ENCODE measurements at regions not wholly inside any gene's neighbourhood (a gene's known extent, or its start where the extent isn't known, plus 50 kb on each side); places are given as distances from the start of the nearest gene placed in this dataset.

GRCh38 chr20:50344232-50345071, 153.8 kb downstream of the CEBPB start:
- TF ChIP-seq TAF1 (IDR thresholded peaks at IDR 0.05; ENCODE audit: borderline replicate concordance, low read depth, low read length), result no peak
- TF ChIP-seq POLR2A (IDR thresholded peaks at IDR 0.05; ENCODE audit: low read depth, low read length), result no peak
- no peak for TF ChIP-seq POLR2AphosphoS5 (IDR thresholded peaks at IDR 0.05; ENCODE audit: low read depth, low read length)
- no peak for DNase-seq (ENCODE audit: insufficient read length)

GRCh38 chr20:50345712-50346373, 155.2 kb downstream of the CEBPB start:
- FAIRE-seq (no peak), DNase-seq (ENCODE audit: insufficient read length) (no peak)
- TF ChIP-seq POLR2A (IDR thresholded peaks at IDR 0.05; ENCODE audit: low read depth, low read length) (no peak), TAF1 (IDR thresholded peaks at IDR 0.05; ENCODE audit: borderline replicate concordance, low read depth, low read length) (no peak), POLR2AphosphoS5 (IDR thresholded peaks at IDR 0.05; ENCODE audit: low read depth, low read length) (no peak)

More at GRCh38 chr20:50344232-50345071, 153.8 kb downstream of the CEBPB start:
- FAIRE-seq, result no peak

GRCh38 chr20:50346374-50347283, 156.0 kb downstream of the CEBPB start:
- DNase-seq (ENCODE audit: insufficient read length) (no peak), FAIRE-seq (no peak)

GRCh38 chr20:50347284-50348063, 156.8 kb downstream of the CEBPB start:
- TF ChIP-seq TAF1 (IDR thresholded peaks at IDR 0.05; ENCODE audit: borderline replicate concordance, low read depth, low read length) (no peak), POLR2A (IDR thresholded peaks at IDR 0.05; ENCODE audit: low read depth, low read length) (no peak), POLR2AphosphoS5 (IDR thresholded peaks at IDR 0.05; ENCODE audit: low read depth, low read length) (no peak)
- DNase-seq (ENCODE audit: insufficient read length) (no peak), FAIRE-seq (no peak)

More at GRCh38 chr20:50346374-50347283, 156.0 kb downstream of the CEBPB start:
- no peak for TF ChIP-seq POLR2AphosphoS5 (IDR thresholded peaks at IDR 0.05; ENCODE audit: low read depth, low read length)
- TF ChIP-seq POLR2A (IDR thresholded peaks at IDR 0.05; ENCODE audit: low read depth, low read length), result no peak
- TF ChIP-seq TAF1 (IDR thresholded peaks at IDR 0.05; ENCODE audit: borderline replicate concordance, low read depth, low read length), result no peak

GRCh38 chr20:50348096-50348495, 157.5 kb downstream of the CEBPB start:
- DNase-seq (ENCODE audit: insufficient read length) (no peak), FAIRE-seq (no peak)
- TF ChIP-seq POLR2A (IDR thresholded peaks at IDR 0.05; ENCODE audit: low read depth, low read length) (no peak), TAF1 (IDR thresholded peaks at IDR 0.05; ENCODE audit: borderline replicate concordance, low read depth, low read length) (no peak), POLR2AphosphoS5 (IDR thresholded peaks at IDR 0.05; ENCODE audit: low read depth, low read length) (no peak)

- no peak for TF ChIP-seq POLR2A (IDR thresholded peaks at IDR 0.05; ENCODE audit: low read depth, low read length)
- TF ChIP-seq TAF1 (IDR thresholded peaks at IDR 0.05; ENCODE audit: borderline replicate concordance, low read depth, low read length), result no peak
- no peak for TF ChIP-seq POLR2AphosphoS5 (IDR thresholded peaks at IDR 0.05; ENCODE audit: low read depth, low read length)
- DNase-seq (ENCODE audit: insufficient read length) (no peak), FAIRE-seq (no peak)
These were observed 159.5 kb upstream of the PTPN1 start for GRCh38 chr20:50350510-50351249.

GRCh38 chr20:50351541-50351940, 158.6 kb upstream of the PTPN1 start:
- TF ChIP-seq POLR2A (IDR thresholded peaks at IDR 0.05; ENCODE audit: low read depth, low read length), result no peak
- FAIRE-seq (no peak), DNase-seq (ENCODE audit: insufficient read length) (no peak)

GRCh38 chr20:50353289-50353961, 156.8 kb upstream of the PTPN1 start:
- no peak for TF ChIP-seq TAF1 (IDR thresholded peaks at IDR 0.05; ENCODE audit: borderline replicate concordance, low read depth, low read length)
- TF ChIP-seq POLR2AphosphoS5 (IDR thresholded peaks at IDR 0.05; ENCODE audit: low read depth, low read length), result no peak
- TF ChIP-seq POLR2A (IDR thresholded peaks at IDR 0.05; ENCODE audit: low read depth, low read length), result no peak
- no peak for FAIRE-seq
- no peak for DNase-seq (ENCODE audit: insufficient read length)

GRCh38 chr20:50354721-50355589, 155.2 kb upstream of the PTPN1 start:
- FAIRE-seq (no peak), DNase-seq (ENCODE audit: insufficient read length) (no peak)
- no peak for TF ChIP-seq TAF1 (IDR thresholded peaks at IDR 0.05; ENCODE audit: borderline replicate concordance, low read depth, low read length)
- no peak for TF ChIP-seq POLR2A (IDR thresholded peaks at IDR 0.05; ENCODE audit: low read depth, low read length)
- no peak for TF ChIP-seq POLR2AphosphoS5 (IDR thresholded peaks at IDR 0.05; ENCODE audit: low read depth, low read length)

Data from GM12892 (cell line).